ENCODE measurements at regions not wholly inside any gene's neighbourhood (a gene's known extent, or its start where the extent isn't known, plus 50 kb on each side); places are given as distances from the start of the nearest gene placed in this dataset.
"Not testable (repeated sequence)": the region's sequence is repeated elsewhere in the genome, so short reads cannot be mapped to it uniquely, and the experiment has no call there.

GRCh38 chrX:155819966-155820491 lies 61.1 kb upstream of the VAMP7 start:
- Mint-ChIP-seq H3K4me1 (peaks cover 7% of the 10 kb centered on the region), H3K27ac (no peak overlapping the region), H3K27me3 (ENCODE audit: low read depth) (peaks cover 5% of the 10 kb centered on the region; the same call in 1 of the 2 replicates), H3K36me3 (peaks cover 35% of the 10 kb centered on the region), H3K4me3 (no peak overlapping the region), H3K9me3 (peaks cover 59% of the 10 kb centered on the region)
- ATAC-seq (peak; percentile 97), DNase-seq (ENCODE audit: low spot score) (peak; percentile 58)
- ChIA-PET POLR2A (no interaction called here), CTCF (no interaction called here)
- no peak for TF ChIP-seq ZNF263 (CRISPR knock-in tag; IDR thresholded peaks at IDR 0.05; ENCODE audit: low read depth)
- peak; percentile 33; the same call in 1 of the 2 replicates for TF ChIP-seq CTCF (IDR thresholded peaks at IDR 0.05)
- TF ChIP-seq ZNF121 (CRISPR knock-in tag; IDR thresholded peaks at IDR 0.05), result no peak
- no peak for TF ChIP-seq HMGXB4 (CRISPR knock-in tag; IDR thresholded peaks at IDR 0.05)
- TF ChIP-seq NFATC4 (CRISPR knock-in tag; IDR thresholded peaks at IDR 0.05), result no peak
- TF ChIP-seq ELF4 (CRISPR knock-in tag; IDR thresholded peaks at IDR 0.05; ENCODE audit: low read depth), result no peak
- TF ChIP-seq JAZF1 (CRISPR knock-in tag; IDR thresholded peaks at IDR 0.05), result no peak
- TF ChIP-seq HMGA2 (CRISPR knock-in tag; IDR thresholded peaks at IDR 0.05), result no peak
- TF ChIP-seq ZNF423 (CRISPR knock-in tag; IDR thresholded peaks at IDR 0.05), result no peak

DNA sequence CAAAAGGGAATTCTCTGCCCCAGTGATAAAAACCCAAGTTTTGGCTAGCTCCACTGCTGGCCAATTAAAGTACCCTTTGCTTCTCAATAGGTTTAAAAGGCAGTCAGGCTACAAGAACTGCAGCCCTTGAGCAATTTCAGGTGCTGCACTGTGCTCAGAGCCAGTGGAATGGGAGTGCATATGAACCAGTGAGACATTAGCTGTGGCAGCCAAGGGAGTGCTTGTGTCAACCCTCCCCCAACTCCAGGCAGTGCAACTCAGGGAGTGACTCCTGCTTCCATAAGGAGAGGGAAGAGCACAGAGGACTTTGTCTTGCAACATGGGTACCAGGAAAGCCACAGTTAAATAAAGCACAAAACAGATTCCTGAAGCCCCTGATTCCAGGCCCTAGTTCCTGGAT lies 61.6 kb upstream of the VAMP7 start:
- Mint-ChIP-seq H3K4me1 (peaks cover 7% of the 10 kb centered on the region), H3K36me3 (peaks cover 31% of the 10 kb centered on the region), H3K9me3 (peaks cover 54% of the 10 kb centered on the region), H3K27ac (no peak overlapping the region), H3K4me3 (no peak overlapping the region), H3K27me3 (ENCODE audit: low read depth) (peaks cover 2% of the 10 kb centered on the region; the same call in 1 of the 2 replicates)
- no peak for TF ChIP-seq RELA (CRISPR knock-in tag; IDR thresholded peaks at IDR 0.05; ENCODE audit: borderline replicate concordance)
- ATAC-seq (peak; percentile 43), DNase-seq (ENCODE audit: low spot score) (no peak)
- ChIA-PET POLR2A (no interaction called here), CTCF (no interaction called here)

DNA sequence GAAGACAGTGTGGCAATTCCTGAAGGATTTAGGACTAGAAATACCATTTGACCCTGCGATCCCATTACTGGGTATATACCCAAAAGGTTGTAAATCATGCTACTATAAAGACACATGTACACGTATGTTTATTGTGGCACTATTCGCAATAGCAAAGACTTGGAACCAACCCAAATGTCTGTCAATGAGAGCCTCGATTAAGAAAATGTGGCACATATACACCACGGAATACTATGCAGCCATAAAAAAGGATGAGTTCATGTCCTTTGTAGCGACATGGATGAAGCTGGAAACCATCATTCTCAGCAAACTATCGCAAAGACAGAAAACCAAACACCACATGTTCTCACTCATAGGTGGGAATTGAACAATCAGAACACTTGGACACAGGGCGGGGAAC lies 66.8 kb upstream of the VAMP7 start:
- peaks cover 37% of the 10 kb centered on the region for H3K36me3 Mint-ChIP-seq
- H3K4me1 Mint-ChIP-seq; ATAC-seq; POLR2A ChIA-PET; H3K27ac Mint-ChIP-seq; H3K4me3 Mint-ChIP-seq; CTCF ChIA-PET; DNase-seq (ENCODE audit: low spot score): not testable (repeated sequence)
- peaks cover 59% of the 10 kb centered on the region for H3K9me3 Mint-ChIP-seq
- peaks cover 16% of the 10 kb centered on the region for H3K27me3 Mint-ChIP-seq (ENCODE audit: low read depth)

DNA sequence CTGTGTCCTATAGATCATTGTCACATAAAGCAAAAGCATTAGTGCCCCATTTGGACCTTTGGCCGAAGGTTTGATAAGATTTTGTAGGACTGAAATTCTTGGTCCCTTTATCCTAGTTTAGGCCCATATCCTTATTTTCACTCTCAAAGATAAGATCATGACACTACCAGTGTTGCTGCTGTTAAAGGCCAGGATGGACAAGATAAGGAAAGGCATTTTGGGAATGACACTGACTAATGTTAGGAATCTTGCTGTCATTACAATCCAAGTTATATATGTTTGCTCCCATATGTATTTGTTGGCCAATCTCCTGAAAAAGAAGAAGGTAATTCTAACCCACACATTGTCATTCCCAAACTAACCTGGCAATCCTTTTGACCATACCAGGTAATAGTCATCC lies 101.3 kb upstream of the VAMP7 start:
- Mint-ChIP-seq H3K4me1 (no peaks in the 10 kb centered on the region), H3K36me3 (peaks cover 32% of the 10 kb centered on the region)

GRCh38 chrX:155778844-155779553 lies 102.1 kb upstream of the VAMP7 start:
- peaks cover 51% of the 10 kb centered on the region for H3K9me3 Mint-ChIP-seq
- DNase-seq (ENCODE audit: low spot score) (no peak), ATAC-seq (no peak)
- ChIA-PET POLR2A (no interaction called here), CTCF (no interaction called here)
- H3K4me3 Mint-ChIP-seq, result no peak overlapping the region
- TF ChIP-seq JAZF1 (CRISPR knock-in tag; IDR thresholded peaks at IDR 0.05), result no peak
- TF ChIP-seq, protein P1, sequence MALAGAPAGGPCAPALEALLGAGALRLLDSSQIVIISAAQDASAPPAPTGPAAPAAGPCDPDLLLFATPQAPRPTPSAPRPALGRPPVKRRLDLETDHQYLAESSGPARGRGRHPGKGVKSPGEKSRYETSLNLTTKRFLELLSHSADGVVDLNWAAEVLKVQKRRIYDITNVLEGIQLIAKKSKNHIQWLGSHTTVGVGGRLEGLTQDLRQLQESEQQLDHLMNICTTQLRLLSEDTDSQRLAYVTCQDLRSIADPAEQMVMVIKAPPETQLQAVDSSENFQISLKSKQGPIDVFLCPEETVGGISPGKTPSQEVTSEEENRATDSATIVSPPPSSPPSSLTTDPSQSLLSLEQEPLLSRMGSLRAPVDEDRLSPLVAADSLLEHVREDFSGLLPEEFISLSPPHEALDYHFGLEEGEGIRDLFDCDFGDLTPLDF (CRISPR knock-in tag; IDR thresholded peaks at IDR 0.05), result no peak
- TF ChIP-seq, protein P2, sequence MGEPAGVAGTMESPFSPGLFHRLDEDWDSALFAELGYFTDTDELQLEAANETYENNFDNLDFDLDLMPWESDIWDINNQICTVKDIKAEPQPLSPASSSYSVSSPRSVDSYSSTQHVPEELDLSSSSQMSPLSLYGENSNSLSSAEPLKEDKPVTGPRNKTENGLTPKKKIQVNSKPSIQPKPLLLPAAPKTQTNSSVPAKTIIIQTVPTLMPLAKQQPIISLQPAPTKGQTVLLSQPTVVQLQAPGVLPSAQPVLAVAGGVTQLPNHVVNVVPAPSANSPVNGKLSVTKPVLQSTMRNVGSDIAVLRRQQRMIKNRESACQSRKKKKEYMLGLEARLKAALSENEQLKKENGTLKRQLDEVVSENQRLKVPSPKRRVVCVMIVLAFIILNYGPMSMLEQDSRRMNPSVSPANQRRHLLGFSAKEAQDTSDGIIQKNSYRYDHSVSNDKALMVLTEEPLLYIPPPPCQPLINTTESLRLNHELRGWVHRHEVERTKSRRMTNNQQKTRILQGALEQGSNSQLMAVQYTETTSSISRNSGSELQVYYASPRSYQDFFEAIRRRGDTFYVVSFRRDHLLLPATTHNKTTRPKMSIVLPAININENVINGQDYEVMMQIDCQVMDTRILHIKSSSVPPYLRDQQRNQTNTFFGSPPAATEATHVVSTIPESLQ (CRISPR knock-in tag; IDR thresholded peaks at IDR 0.05), result no peak
- H3K27me3 Mint-ChIP-seq (ENCODE audit: low read depth), result no peaks in the 10 kb centered on the region; the same call in 1 of the 2 replicates
- no peak overlapping the region for H3K27ac Mint-ChIP-seq
- H3K4me1 Mint-ChIP-seq, result no peaks in the 10 kb centered on the region
- H3K36me3 Mint-ChIP-seq, result peaks cover 36% of the 10 kb centered on the region

More for the DNA sequence above, 101.3 kb upstream of the VAMP7 start:
- ATAC-seq, result no peak
- Mint-ChIP-seq H3K27me3 (ENCODE audit: low read depth) (no peaks in the 10 kb centered on the region; the same call in 1 of the 2 replicates), H3K27ac (no peak overlapping the region), H3K9me3 (peaks cover 49% of the 10 kb centered on the region), H3K4me3 (no peak overlapping the region)
- no peak for TF ChIP-seq SOX15 (CRISPR knock-in tag; IDR thresholded peaks at IDR 0.05)
- TF ChIP-seq, protein P3, sequence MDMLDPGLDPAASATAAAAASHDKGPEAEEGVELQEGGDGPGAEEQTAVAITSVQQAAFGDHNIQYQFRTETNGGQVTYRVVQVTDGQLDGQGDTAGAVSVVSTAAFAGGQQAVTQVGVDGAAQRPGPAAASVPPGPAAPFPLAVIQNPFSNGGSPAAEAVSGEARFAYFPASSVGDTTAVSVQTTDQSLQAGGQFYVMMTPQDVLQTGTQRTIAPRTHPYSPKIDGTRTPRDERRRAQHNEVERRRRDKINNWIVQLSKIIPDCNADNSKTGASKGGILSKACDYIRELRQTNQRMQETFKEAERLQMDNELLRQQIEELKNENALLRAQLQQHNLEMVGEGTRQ (CRISPR knock-in tag; IDR thresholded peaks at IDR 0.05), result no peak
- ChIA-PET CTCF (no interaction called here), POLR2A (no interaction called here)
- no peak for DNase-seq (ENCODE audit: low spot score)

Measured in WTC11 (cell line).